ENCODE measurements at regions not wholly inside any gene's neighbourhood (a gene's known extent, or its start where the extent isn't known, plus 50 kb on each side); places are given as distances from the start of the nearest gene placed in this dataset.

DNA sequence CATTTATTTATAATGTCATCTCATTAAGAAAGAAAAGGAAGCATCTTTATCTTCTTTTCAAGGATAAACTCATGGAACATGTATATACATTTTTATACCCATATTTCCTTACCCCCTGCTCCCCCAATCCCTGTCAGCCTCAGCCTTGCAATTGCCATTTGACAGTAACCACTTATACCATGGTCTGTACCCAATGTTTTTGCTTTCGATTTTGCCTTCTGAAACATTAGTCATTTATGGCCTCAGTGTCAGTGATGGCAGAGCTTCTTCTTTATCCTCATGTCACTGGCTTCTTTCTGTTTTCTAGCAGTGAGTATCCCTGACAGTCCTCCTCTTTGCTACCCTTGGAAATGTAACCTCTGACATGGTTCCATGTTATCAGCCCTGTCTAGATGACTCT lies 228.4 kb downstream of the SPRY1 start:
- intact Hi-C loops (cut with micrococcal nuclease), result no loop called here
- no peak for DNase-seq
- no peaks in the 10 kb centered on the region for H3K36me3 ChIP-seq
- H3K4me3 ChIP-seq, result no peak overlapping the region
- TF ChIP-seq CTCF (IDR thresholded peaks at IDR 0.05; ENCODE audit: borderline replicate concordance), result no peak
- peaks cover 18% of the 10 kb centered on the region for H3K4me1 ChIP-seq
- H3K27ac ChIP-seq (replicated peaks), result no peak overlapping the region
- no peaks in the 10 kb centered on the region for H3K9me3 ChIP-seq (replicated peaks)
- no peaks in the 10 kb centered on the region for H3K27me3 ChIP-seq (ENCODE audit: low read depth)

- no peak for DNase-seq
- no peaks in the 10 kb centered on the region for H3K9me3 ChIP-seq (replicated peaks)
- H3K36me3 ChIP-seq, result no peaks in the 10 kb centered on the region
- H3K4me1 ChIP-seq, result no peaks in the 10 kb centered on the region
- TF ChIP-seq CTCF (IDR thresholded peaks at IDR 0.05; ENCODE audit: borderline replicate concordance), result no peak
- H3K27ac ChIP-seq (replicated peaks), result no peak overlapping the region
- no peaks in the 10 kb centered on the region for H3K27me3 ChIP-seq (ENCODE audit: low read depth)
- H3K4me3 ChIP-seq, result no peak overlapping the region
- intact Hi-C loops (cut with micrococcal nuclease), result no loop called here
Measured at GRCh38 chr4:123628288-123628687, 231.7 kb downstream of the SPRY1 start.

- Histone ChIP-seq H3K36me3 (no peaks in the 10 kb centered on the region), H3K27ac (replicated peaks) (no peak overlapping the region), H3K4me3 (no peak overlapping the region), H3K4me1 (no peaks in the 10 kb centered on the region), H3K9me3 (replicated peaks) (peaks cover 24% of the 10 kb centered on the region), H3K27me3 (ENCODE audit: low read depth) (no peaks in the 10 kb centered on the region)
- intact Hi-C loops (cut with micrococcal nuclease), result no loop called here
- no peak for DNase-seq
- no peak for TF ChIP-seq CTCF (IDR thresholded peaks at IDR 0.05; ENCODE audit: borderline replicate concordance)
Measured at GRCh38 chr4:123631786-123632692, 235.4 kb downstream of the SPRY1 start.

GRCh38 chr4:123632693-123633030 lies 236.1 kb downstream of the SPRY1 start:
- H3K36me3 ChIP-seq, result no peaks in the 10 kb centered on the region
- TF ChIP-seq CTCF (IDR thresholded peaks at IDR 0.05; ENCODE audit: borderline replicate concordance), result no peak
- no peak overlapping the region for H3K27ac ChIP-seq (replicated peaks)
- H3K4me1 ChIP-seq, result no peaks in the 10 kb centered on the region
- no peak overlapping the region for H3K4me3 ChIP-seq
- intact Hi-C loops (cut with micrococcal nuclease), result no loop called here
- DNase-seq, result no peak
- H3K27me3 ChIP-seq (ENCODE audit: low read depth), result no peaks in the 10 kb centered on the region
- H3K9me3 ChIP-seq (replicated peaks), result peaks cover 29% of the 10 kb centered on the region

DNA sequence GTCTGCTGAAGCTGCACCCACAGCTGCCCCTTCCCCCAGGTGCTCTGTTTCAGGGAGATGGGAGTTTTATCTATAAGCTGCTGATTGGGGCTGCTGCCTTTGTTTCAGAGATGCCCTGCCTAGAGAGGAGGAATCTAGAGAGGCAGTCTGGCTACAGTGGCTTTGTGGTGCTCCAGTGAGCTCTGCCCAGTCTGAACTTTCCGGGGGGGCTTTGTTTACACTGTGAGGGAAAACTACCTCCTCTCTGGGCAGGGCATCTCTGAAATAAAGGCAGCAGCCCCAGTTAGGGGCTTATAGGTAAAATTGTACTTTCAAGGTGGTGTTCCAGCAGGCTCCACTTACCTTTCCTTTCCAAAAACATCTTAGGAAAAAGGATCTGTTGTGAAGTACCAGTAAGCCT lies 242.2 kb downstream of the SPRY1 start:
- H3K9me3 ChIP-seq (replicated peaks), result peaks cover 29% of the 10 kb centered on the region
- H3K27me3 ChIP-seq (ENCODE audit: low read depth), result no peaks in the 10 kb centered on the region
- TF ChIP-seq CTCF (IDR thresholded peaks at IDR 0.05; ENCODE audit: borderline replicate concordance), result no peak
- no peaks in the 10 kb centered on the region for H3K36me3 ChIP-seq
- intact Hi-C loops (cut with micrococcal nuclease), result no loop called here
- no peak for DNase-seq
- no peak overlapping the region for H3K27ac ChIP-seq (replicated peaks)
- H3K4me3 ChIP-seq, result no peak overlapping the region
- no peaks in the 10 kb centered on the region for H3K4me1 ChIP-seq

Measured in left ventricle myocardium inferior (tissue), 1 donor.